CD8-positive, alpha-beta memory T cell (primary cell): ENCODE measurements at regions not wholly inside any gene's neighbourhood (a gene's known extent, or its start where the extent isn't known, plus 50 kb on each side); places are given as distances from the start of the nearest gene placed in this dataset.

Source experiments
- CTCF ChIA-PET: fragments of 350-600 bp; sonication (Branson Sonifier 250); formaldehyde crosslinking; loops from one replicate; lab custom pipeline; 2021; ENCODE audit warnings: antibody characterized with exemption; lab: Charles Lee
- POLR2A ChIA-PET: fragments of 350-600 bp; sonication (Branson Sonifier 250); formaldehyde crosslinking; loops from one replicate; lab custom pipeline; 2021; ENCODE audit warnings: antibody characterized with exemption; lab: Charles Lee
- DNase-seq, 5 donors: peaks; one replicate each; pipeline versions ENCODE4 v3.0.0 to v3.0.0-alpha.2; 2020 to 2022; ENCODE audit warnings: mixed read lengths in 1 of 5
- H3K27ac ChIP-seq: one replicate; pipeline ENCODE4 v1.7.0; 2013; ENCODE audit warnings: low read depth, mild to moderate bottlenecking, low read length, moderate library complexity
- H3K27me3 ChIP-seq: 2 replicates; pipeline ENCODE4 v1.7.0; 2013; ENCODE audit warnings: low read length, mild to moderate bottlenecking; ENCODE audit not compliant: insufficient read depth, poor library complexity, severe bottlenecking
- H3K36me3 ChIP-seq: 2 replicates; pipeline ENCODE4 v1.7.0; 2013; ENCODE audit warnings: mild to moderate bottlenecking, low read length, moderate library complexity; ENCODE audit not compliant: insufficient read depth
- H3K4me1 ChIP-seq: 2 replicates; pipeline ENCODE4 v1.7.0; 2013; ENCODE audit warnings: mild to moderate bottlenecking, low read length, moderate library complexity; ENCODE audit not compliant: insufficient read depth
- H3K4me3 ChIP-seq: 2 replicates; pipeline ENCODE4 v1.7.0; 2013; ENCODE audit warnings: mild to moderate bottlenecking, low read length
- H3K9me3 ChIP-seq: 2 replicates; pipeline ENCODE4 v1.7.0; 2013; ENCODE audit warnings: mild to moderate bottlenecking, low read length
- H3K27ac Mint-ChIP-seq, 8 donors: one replicate each; pipeline ENCODE4 v1.8.0; 2020 to 2021; ENCODE audit warnings: mixed read lengths in 8 of 8, mild to moderate bottlenecking in 6 of 8, inconsistent platforms in 3 of 8, moderate library complexity in 3 of 8
- H3K27me3 Mint-ChIP-seq, 2 donors: one replicate each; pipeline ENCODE4 v1.8.0; 2020 to 2021; ENCODE audit warnings: mixed read lengths in 2 of 2, mild to moderate bottlenecking in 1 of 2, moderate library complexity in 1 of 2
- H3K36me3 Mint-ChIP-seq, 3 donors: one replicate each; pipeline ENCODE4 v1.8.0; 2020 to 2021; ENCODE audit warnings: mixed read lengths in 3 of 3, inconsistent platforms in 1 of 3, mild to moderate bottlenecking in 1 of 3
- H3K4me1 Mint-ChIP-seq, 3 donors: one replicate each; pipeline ENCODE4 v1.8.0; 2020 to 2021; ENCODE audit warnings: mixed read lengths in 3 of 3, inconsistent platforms in 1 of 3, mild to moderate bottlenecking in 1 of 3
- H3K4me3 Mint-ChIP-seq, 7 donors: one replicate each; pipeline ENCODE4 v1.8.0; 2020 to 2021; ENCODE audit warnings: mixed read lengths in 7 of 7, mild to moderate bottlenecking in 6 of 7, moderate library complexity in 4 of 7, inconsistent platforms in 2 of 7
- H3K9me3 Mint-ChIP-seq, 5 donors: one replicate each; pipeline ENCODE4 v1.8.0; 2020 to 2022; ENCODE audit warnings: mixed read lengths in 5 of 5, mild to moderate bottlenecking in 3 of 5, moderate library complexity in 2 of 5, inconsistent platforms in 1 of 5

DNA sequence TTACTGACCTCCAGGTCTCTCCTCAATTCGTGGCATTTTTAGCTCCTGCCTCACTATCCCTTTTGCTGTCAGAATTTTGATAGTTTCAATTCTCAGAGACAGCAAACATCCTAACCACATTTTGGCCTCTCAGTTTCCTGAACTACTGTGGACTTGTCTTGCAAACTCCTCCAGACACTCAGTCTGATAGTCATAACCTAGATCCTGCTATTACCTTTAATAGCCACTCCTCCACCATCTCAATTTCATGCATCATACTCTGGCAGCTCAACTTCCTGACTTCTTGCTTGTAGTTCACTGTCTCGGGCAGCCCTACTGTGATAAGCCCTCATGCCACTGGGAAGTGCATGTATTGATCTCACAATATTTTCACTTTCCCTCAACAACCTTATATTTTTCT is 481.8 kb upstream of the CDH18 start:
- no peaks in the 10 kb centered on the region for H3K27me3 Mint-ChIP-seq
- Histone ChIP-seq H3K27ac (no peak overlapping the region), H3K36me3 (no peaks in the 10 kb centered on the region), H3K4me3 (no peak overlapping the region), H3K4me1 (no peaks in the 10 kb centered on the region), H3K27me3 (no peaks in the 10 kb centered on the region), H3K9me3 (no peaks in the 10 kb centered on the region)
- H3K9me3 Mint-ChIP-seq: peaks cover 3 to 17% (median 10%) of the 10 kb centered on the region in 5 donors
- H3K27ac Mint-ChIP-seq: no peak overlapping the region
- no peaks in the 10 kb centered on the region for H3K36me3 Mint-ChIP-seq
- no peaks in the 10 kb centered on the region for H3K4me1 Mint-ChIP-seq
- no peak for DNase-seq
- CTCF ChIA-PET: no interaction called here
- no peak overlapping the region for H3K4me3 Mint-ChIP-seq
- POLR2A ChIA-PET: no interaction called here

DNA sequence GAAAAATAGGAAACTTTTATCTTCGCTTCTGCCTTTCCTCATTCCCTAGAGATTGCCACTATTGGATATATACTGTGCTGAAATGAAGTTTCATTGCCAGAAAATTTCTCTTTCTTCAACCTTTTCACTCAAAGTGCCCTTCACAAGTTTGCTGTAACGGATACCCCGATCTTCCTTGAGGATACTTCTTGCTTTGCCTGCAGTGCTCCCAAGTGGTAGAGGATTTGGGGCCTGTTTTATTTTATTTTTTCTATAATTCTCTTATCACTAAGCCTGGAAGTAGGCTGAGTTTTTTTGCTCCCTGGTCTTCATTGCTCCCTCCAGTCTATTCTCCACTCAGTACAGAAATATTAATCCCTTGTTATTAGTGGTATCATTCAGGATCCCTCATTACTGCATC is 481.4 kb upstream of the CDH18 start:
- Histone ChIP-seq H3K4me3 (no peak overlapping the region), H3K27ac (no peak overlapping the region), H3K4me1 (no peaks in the 10 kb centered on the region), H3K27me3 (no peaks in the 10 kb centered on the region), H3K36me3 (no peaks in the 10 kb centered on the region), H3K9me3 (no peaks in the 10 kb centered on the region)
- CTCF ChIA-PET: no interaction called here
- H3K27me3 Mint-ChIP-seq: no peaks in the 10 kb centered on the region
- H3K9me3 Mint-ChIP-seq: peaks cover 2 to 20% (median 9%) of the 10 kb centered on the region in 5 donors
- POLR2A ChIA-PET: no interaction called here
- H3K27ac Mint-ChIP-seq: no peak overlapping the region
- no peaks in the 10 kb centered on the region for H3K4me1 Mint-ChIP-seq
- DNase-seq: no peak
- no peaks in the 10 kb centered on the region for H3K36me3 Mint-ChIP-seq
- no peak overlapping the region for H3K4me3 Mint-ChIP-seq

DNA sequence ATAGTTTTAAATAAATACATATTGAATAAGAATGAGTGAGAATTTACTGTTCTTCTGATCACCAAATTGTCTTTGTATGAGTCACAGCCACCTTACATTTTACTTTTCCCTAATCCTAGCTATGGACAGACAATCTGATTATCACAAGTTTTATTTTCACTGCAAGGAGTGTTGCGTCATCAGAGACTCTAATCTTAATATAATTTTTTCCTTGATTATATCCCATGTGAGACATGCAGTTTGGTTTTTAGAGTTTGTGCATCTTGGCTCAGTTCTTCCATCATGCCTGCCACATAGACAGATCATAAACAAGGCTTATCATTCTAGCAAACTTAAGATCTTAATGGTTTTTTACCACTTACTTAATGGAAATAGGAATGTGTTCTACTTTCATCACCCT is 478.5 kb upstream of the CDH18 start:
- Mint-ChIP-seq H3K4me1 (no peaks in the 10 kb centered on the region), H3K9me3 (peaks cover 4 to 39% (median 16%) of the 10 kb centered on the region in 5 donors)
- POLR2A ChIA-PET: no interaction called here

GRCh38 chr5:20463206-20463605 is 475.2 kb upstream of the CDH18 start:
- CTCF ChIA-PET: no interaction called here
- H3K4me3 Mint-ChIP-seq: no peak overlapping the region
- no peaks in the 10 kb centered on the region for H3K36me3 Mint-ChIP-seq
- no peak overlapping the region for H3K27ac Mint-ChIP-seq
- no peaks in the 10 kb centered on the region for H3K27me3 ChIP-seq
- H3K9me3 ChIP-seq: no peaks in the 10 kb centered on the region
- no peaks in the 10 kb centered on the region for H3K36me3 ChIP-seq
- H3K4me1 ChIP-seq: no peaks in the 10 kb centered on the region
- peaks cover 7 to 45% (median 15%) of the 10 kb centered on the region in 5 donors for H3K9me3 Mint-ChIP-seq
- H3K4me1 Mint-ChIP-seq: no peaks in the 10 kb centered on the region
- POLR2A ChIA-PET: no interaction called here
- H3K27me3 Mint-ChIP-seq: no peaks in the 10 kb centered on the region
- H3K27ac ChIP-seq: no peak overlapping the region
- DNase-seq: no peak
- H3K4me3 ChIP-seq: no peak overlapping the region

More for the DNA sequence above, 478.5 kb upstream of the CDH18 start:
- Histone ChIP-seq H3K4me1 (no peaks in the 10 kb centered on the region), H3K9me3 (no peaks in the 10 kb centered on the region), H3K36me3 (no peaks in the 10 kb centered on the region), H3K27me3 (no peaks in the 10 kb centered on the region), H3K4me3 (no peak overlapping the region), H3K27ac (no peak overlapping the region)
- H3K4me3 Mint-ChIP-seq: no peak overlapping the region
- CTCF ChIA-PET: no interaction called here
- H3K27me3 Mint-ChIP-seq: no peaks in the 10 kb centered on the region
- H3K36me3 Mint-ChIP-seq: no peaks in the 10 kb centered on the region
- DNase-seq: no peak
- H3K27ac Mint-ChIP-seq: no peak overlapping the region

- no peak overlapping the region for H3K4me3 ChIP-seq
- H3K9me3 ChIP-seq: no peaks in the 10 kb centered on the region
- ChIA-PET CTCF (no interaction called here), POLR2A (no interaction called here)
- Mint-ChIP-seq H3K4me1 (no peaks in the 10 kb centered on the region), H3K36me3 (no peaks in the 10 kb centered on the region), H3K4me3 (no peak overlapping the region), H3K27ac (no peak overlapping the region), H3K9me3 (peaks cover 7 to 21% (median 16%) of the 10 kb centered on the region in 5 donors), H3K27me3 (no peaks in the 10 kb centered on the region)
- no peak overlapping the region for H3K27ac ChIP-seq
- no peaks in the 10 kb centered on the region for H3K27me3 ChIP-seq
- no peak for DNase-seq
- H3K4me1 ChIP-seq: no peaks in the 10 kb centered on the region
- no peaks in the 10 kb centered on the region for H3K36me3 ChIP-seq
Observed at GRCh38 chr5:20446121-20446520, 458.1 kb upstream of the CDH18 start.

DNA sequence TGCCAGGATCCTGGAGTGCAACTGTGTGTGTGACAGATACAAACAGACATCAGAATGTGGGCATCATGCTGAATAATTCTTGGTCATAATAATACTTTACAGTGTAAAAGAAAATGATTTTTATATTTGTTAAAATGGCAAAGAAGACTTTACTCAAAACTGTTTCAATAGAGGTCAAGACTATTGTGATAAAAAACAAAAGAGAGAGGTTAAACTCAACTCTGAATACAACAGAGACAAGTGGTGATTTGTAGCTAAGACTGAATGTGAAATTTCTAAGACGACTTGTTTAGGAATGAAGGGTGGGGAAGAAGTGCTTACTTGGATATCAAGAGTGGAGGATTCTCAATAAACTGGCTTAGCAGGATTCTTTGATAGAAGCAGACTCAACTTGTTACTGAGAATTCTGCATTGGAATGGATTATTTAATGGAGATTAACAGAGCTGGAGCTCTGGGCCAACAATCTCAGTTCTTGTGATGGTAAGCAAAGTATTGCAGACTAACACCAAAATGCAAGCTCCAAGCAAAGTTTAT is 457.4 kb upstream of the CDH18 start:
- Mint-ChIP-seq H3K27me3 (no peaks in the 10 kb centered on the region), H3K4me3 (no peak overlapping the region), H3K36me3 (no peaks in the 10 kb centered on the region), H3K9me3 (peaks cover 7 to 28% (median 11%) of the 10 kb centered on the region in 5 donors), H3K27ac (no peak overlapping the region), H3K4me1 (no peaks in the 10 kb centered on the region)
- CTCF ChIA-PET: no interaction called here
- no peak overlapping the region for H3K27ac ChIP-seq
- POLR2A ChIA-PET: no interaction called here
- no peaks in the 10 kb centered on the region for H3K4me1 ChIP-seq
- no peak for DNase-seq
- no peak overlapping the region for H3K4me3 ChIP-seq
- H3K27me3 ChIP-seq: no peaks in the 10 kb centered on the region
- H3K36me3 ChIP-seq: no peaks in the 10 kb centered on the region
- H3K9me3 ChIP-seq: no peaks in the 10 kb centered on the region

DNA sequence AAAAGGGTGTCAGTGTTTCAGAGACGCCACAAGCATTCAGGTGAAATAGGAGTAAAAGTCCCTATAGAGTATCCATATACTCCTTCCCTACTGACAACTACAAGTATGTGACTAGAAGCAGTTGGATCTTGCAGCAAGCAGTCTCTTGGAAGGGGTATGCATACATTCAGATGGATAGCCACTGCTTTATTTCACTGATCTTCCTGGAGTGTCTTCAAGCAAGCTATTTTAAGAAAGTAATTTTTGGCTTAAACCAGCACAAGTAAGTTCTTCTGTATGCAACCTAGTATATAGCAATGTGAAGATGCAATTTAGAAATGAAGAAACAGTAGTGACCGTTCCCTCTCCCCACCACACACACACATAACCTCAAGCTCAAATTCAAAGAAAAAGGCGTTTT is 446.8 kb upstream of the CDH18 start:
- no peak for DNase-seq
- Mint-ChIP-seq H3K27ac (no peak overlapping the region), H3K27me3 (peaks cover 0 to 1% of the 10 kb centered on the region in 2 donors), H3K4me3 (no peak overlapping the region), H3K36me3 (no peaks in the 10 kb centered on the region), H3K4me1 (no peaks in the 10 kb centered on the region), H3K9me3 (peaks cover 0 to 17% (median 3%) of the 10 kb centered on the region in 5 donors)
- ChIA-PET POLR2A (no interaction called here), CTCF (no interaction called here)
- H3K4me3 ChIP-seq: no peak overlapping the region
- H3K4me1 ChIP-seq: no peaks in the 10 kb centered on the region
- no peaks in the 10 kb centered on the region for H3K36me3 ChIP-seq
- H3K27ac ChIP-seq: no peak overlapping the region
- no peaks in the 10 kb centered on the region for H3K9me3 ChIP-seq
- H3K27me3 ChIP-seq: no peaks in the 10 kb centered on the region

DNA sequence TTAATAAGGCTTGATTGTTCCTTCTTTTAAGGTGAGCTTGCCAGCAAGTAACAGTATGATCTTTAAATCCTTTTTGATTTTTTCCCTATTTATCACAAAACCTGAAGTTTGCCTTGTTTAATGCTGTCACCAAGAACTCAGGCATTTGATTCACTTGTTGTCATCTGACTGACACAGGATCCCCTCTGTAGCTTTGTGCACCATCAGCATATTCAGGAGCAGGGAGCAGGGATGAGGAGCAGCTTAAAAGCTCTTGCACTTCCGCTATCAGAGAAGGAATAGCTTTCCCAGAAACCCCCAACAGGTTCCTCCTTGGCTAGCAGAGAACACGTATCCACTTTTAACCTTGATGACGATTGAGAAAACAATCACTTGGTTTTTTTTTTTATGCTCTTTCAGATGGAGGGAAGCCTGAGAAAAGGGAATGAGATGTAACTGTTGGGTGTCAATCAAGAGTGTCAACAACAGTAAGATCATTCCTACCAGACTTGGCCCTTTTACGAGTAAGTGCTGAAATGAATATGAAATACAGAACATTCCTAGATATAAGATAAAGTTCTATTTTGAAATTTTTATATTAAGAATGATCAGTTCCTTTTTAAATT is 433.1 kb upstream of the CDH18 start:
- no peak overlapping the region for H3K27ac Mint-ChIP-seq
- H3K27me3 ChIP-seq: no peaks in the 10 kb centered on the region
- CTCF ChIA-PET: no interaction called here
- peaks cover 1 to 25% (median 5%) of the 10 kb centered on the region in 5 donors for H3K9me3 Mint-ChIP-seq
- DNase-seq: no peak
- no peak overlapping the region for H3K4me3 Mint-ChIP-seq
- no peaks in the 10 kb centered on the region for H3K27me3 Mint-ChIP-seq
- no peak overlapping the region for H3K27ac ChIP-seq
- no peaks in the 10 kb centered on the region for H3K36me3 ChIP-seq
- H3K36me3 Mint-ChIP-seq: no peaks in the 10 kb centered on the region
- H3K4me1 ChIP-seq: no peaks in the 10 kb centered on the region
- H3K4me3 ChIP-seq: no peak overlapping the region
- POLR2A ChIA-PET: no interaction called here
- no peaks in the 10 kb centered on the region for H3K4me1 Mint-ChIP-seq
- H3K9me3 ChIP-seq: no peaks in the 10 kb centered on the region
